Endothelial cell of umbilical vein (primary cell): ENCODE measurements at regions not wholly inside any gene's neighbourhood (a gene's known extent, or its start where the extent isn't known, plus 50 kb on each side); places are given as distances from the start of the nearest gene placed in this dataset.

Experiments used
- BruUV-seq: library from RNA; stranded (reverse); fragments of 400-500 nt; replicated peaks from 2 replicates; lab custom pipeline; 2021; lab: Mats Ljungman, UMichigan
- CTCF ChIA-PET: fragments of 300-600, 350-600 bp; sonication (Branson Sonifier 250); formaldehyde crosslinking; loops from one replicate; lab custom pipeline; 2021; ENCODE audit warnings: antibody characterized with exemption, inconsistent platforms; lab: Charles Lee
- POLR2A ChIA-PET: fragments of 300-600, 350-600 bp; sonication (Branson Sonifier 250); formaldehyde crosslinking; loops from one replicate; lab custom pipeline; 2021; ENCODE audit warnings: antibody characterized with exemption, inconsistent platforms; lab: Charles Lee
- DNase-seq: peaks from one replicate; pipeline ENCODE4 v3.0.0-alpha.2; 2011; ENCODE audit warnings: low read depth, low spot score
- FAIRE-seq: peaks from 2 replicates; lab custom pipeline; 2011; peaks lifted over from hg19 to GRCh38; lab: Jason Lieb, UNC
- H2AFZ ChIP-seq: 2 replicates; pipeline ENCODE4 v1.6.0; 2012; ENCODE audit warnings: low read depth, low read length, control low read depth, inconsistent platforms
- H3K27ac ChIP-seq: 2 replicates; pipeline ENCODE4 v1.5.1; 2011; ENCODE audit warnings: low read depth, mild to moderate bottlenecking, control low read depth, low read length, moderate library complexity; ENCODE audit not compliant: insufficient read depth
- H3K27me3 ChIP-seq, 2 experiments: 2 replicates each; pipeline versions ENCODE4 v1.6.0 to v1.6.1; 2011; ENCODE audit warnings: low read length in 2 of 2, mixed read lengths in 1 of 2; ENCODE audit not compliant: control insufficient read depth in 2 of 2, insufficient read depth in 2 of 2
- H3K36me3 ChIP-seq, 2 experiments: 2 replicates in 1 of 2; 3 replicates in 1 of 2; pipeline ENCODE4 v1.5.1; 2011; ENCODE audit warnings: low read length in 2 of 2, mild to moderate bottlenecking in 1 of 2, moderate library complexity in 1 of 2; ENCODE audit not compliant: control insufficient read depth in 2 of 2, insufficient read depth in 2 of 2; ENCODE audit errors: extremely low read depth in 1 of 2
- H3K4me1 ChIP-seq: 3 replicates; pipeline ENCODE4 v1.5.1; 2011; ENCODE audit warnings: mild to moderate bottlenecking, low read length; ENCODE audit not compliant: control insufficient read depth, insufficient read depth; ENCODE audit errors: extremely low read depth
- H3K4me2 ChIP-seq: 2 replicates; pipeline ENCODE4 v1.6.1; 2011; ENCODE audit warnings: low read length, control low read depth, mixed read lengths; ENCODE audit not compliant: insufficient read depth
- H3K4me3 ChIP-seq, 3 experiments: fragments of 200-600 bp in 1 of 3; sonication (generic), shearing (Covaris generic) in 1 of 3; replicated peaks in 1 of 3; 2 replicates each; pipeline ENCODE4 v1.5.1; 2011 to 2016; ENCODE audit warnings: control low read depth in 3 of 3, low read length in 3 of 3, mild to moderate bottlenecking in 2 of 3, inconsistent platforms in 1 of 3, low read depth in 1 of 3, moderate library complexity in 1 of 3; ENCODE audit not compliant: insufficient read depth in 1 of 3
- H3K79me2 ChIP-seq: 2 replicates; pipeline ENCODE4 v1.6.0; 2012; ENCODE audit warnings: low read length, inconsistent platforms; ENCODE audit not compliant: control insufficient read depth, insufficient read depth
- H3K9ac ChIP-seq: replicated peaks from 2 replicates; pipeline ENCODE3; 2011; ENCODE audit warnings: low read length, control low read depth; ENCODE audit not compliant: insufficient read depth; ENCODE audit errors: extremely low read depth
- H3K9me1 ChIP-seq: replicated peaks from 3 replicates; pipeline ENCODE4 v1.6.0; 2011; ENCODE audit warnings: mild to moderate bottlenecking, low read length; ENCODE audit not compliant: control insufficient read depth, insufficient read depth; ENCODE audit errors: extremely low read depth
- H3K9me3 ChIP-seq: replicated peaks from 2 replicates; pipeline ENCODE4 v1.5.1; 2012; ENCODE audit warnings: low read length, inconsistent platforms; ENCODE audit not compliant: control insufficient read depth, insufficient read depth
- H4K20me1 ChIP-seq: replicated peaks from 2 replicates; pipeline ENCODE3; 2011; ENCODE audit warnings: mild to moderate bottlenecking, low read length; ENCODE audit not compliant: control insufficient read depth, insufficient read depth; ENCODE audit errors: extremely low read depth
- GATA2 ChIP-seq: IDR thresholded peaks from 2 replicates; pipeline ENCODE4 v1.7.0; 2011; ENCODE audit warnings: low read depth, mild to moderate bottlenecking, moderate library complexity, mixed read lengths, low read length; ENCODE audit not compliant: insufficient read length, insufficient read depth
- POLR2A ChIP-seq: IDR thresholded peaks from 2 replicates; pipeline ENCODE4 v1.6.1; 2012; ENCODE audit warnings: low read depth, mild to moderate bottlenecking, control low read depth, low read length
- POLR2AphosphoS5 ChIP-seq: IDR thresholded peaks from 2 replicates; pipeline ENCODE4 v1.6.1; 2012; ENCODE audit warnings: low read depth, mild to moderate bottlenecking, control low read depth, low read length, moderate library complexity; ENCODE audit not compliant: insufficient read depth
- dilution Hi-C: fragments of 300-500 bp; cut with MboI; formaldehyde crosslinking; loops from one replicate; pipeline ENCODE4 v1.15.0; 2019; ENCODE audit warnings: low sequenced_read_pairs; ENCODE audit not compliant: extremely low pct_ligation_motif_present
- intact Hi-C: fragments of 100-400 bp; cut with micrococcal nuclease; formaldehyde crosslinking; loops from one replicate; pipeline ENCODE4 v1.10.0; 2022
- TF ChIP-seq, protein P1 (sequence below), 2 donors: IDR thresholded peaks; 1 replicate in 1 of 2; 2 replicates in 1 of 2; pipeline ENCODE4 v1.5.1; 2011; ENCODE audit warnings: low read length in 2 of 2, mild to moderate bottlenecking in 2 of 2, moderate library complexity in 2 of 2, control low read depth in 1 of 2, inconsistent platforms in 1 of 2, low read depth in 1 of 2; ENCODE audit not compliant: insufficient read depth in 1 of 2; ENCODE audit errors: extremely low read depth in 1 of 2

DNA sequence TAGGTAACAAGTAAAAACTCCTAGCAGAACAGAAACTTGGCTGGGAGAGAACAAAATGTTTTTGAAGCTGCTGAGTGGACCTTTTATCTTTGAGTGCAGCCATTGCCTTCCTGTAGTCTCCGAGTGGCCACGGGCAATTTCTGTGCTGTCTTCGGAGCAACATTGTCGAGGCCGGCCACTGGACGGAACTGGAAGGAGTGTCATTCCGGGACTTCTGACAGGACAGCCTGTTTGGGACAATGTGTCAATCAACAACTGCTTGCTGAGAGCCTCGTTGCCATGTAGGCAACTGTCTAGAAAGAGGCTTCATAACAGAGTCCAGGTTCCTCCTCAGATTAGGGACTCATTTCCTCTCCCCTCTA, 96.2 kb upstream of the CDYL2 start:
- Histone ChIP-seq H3K4me2 (peak overlapping the region; percentile 26), H3K79me2 (no peaks in the 10 kb centered on the region), H4K20me1 (no peaks in the 10 kb centered on the region), H3K9me3 (no peaks in the 10 kb centered on the region), H3K27me3 (no peaks in the 10 kb centered on the region), H3K4me1 (peaks cover 3% of the 10 kb centered on the region), H3K9me1 (no peaks in the 10 kb centered on the region), H3K36me3 (no peaks in the 10 kb centered on the region), H3K9ac (no peak overlapping the region), H3K27ac (no peak overlapping the region), H3K4me3 (peak overlapping the region in 1 of 3 experiments; percentile 3), H2AFZ (peak overlapping the region; percentile 77)
- FAIRE-seq: no peak
- DNase-seq: no peak
- POLR2A ChIA-PET: no interaction called here
- TF ChIP-seq, protein P1, sequence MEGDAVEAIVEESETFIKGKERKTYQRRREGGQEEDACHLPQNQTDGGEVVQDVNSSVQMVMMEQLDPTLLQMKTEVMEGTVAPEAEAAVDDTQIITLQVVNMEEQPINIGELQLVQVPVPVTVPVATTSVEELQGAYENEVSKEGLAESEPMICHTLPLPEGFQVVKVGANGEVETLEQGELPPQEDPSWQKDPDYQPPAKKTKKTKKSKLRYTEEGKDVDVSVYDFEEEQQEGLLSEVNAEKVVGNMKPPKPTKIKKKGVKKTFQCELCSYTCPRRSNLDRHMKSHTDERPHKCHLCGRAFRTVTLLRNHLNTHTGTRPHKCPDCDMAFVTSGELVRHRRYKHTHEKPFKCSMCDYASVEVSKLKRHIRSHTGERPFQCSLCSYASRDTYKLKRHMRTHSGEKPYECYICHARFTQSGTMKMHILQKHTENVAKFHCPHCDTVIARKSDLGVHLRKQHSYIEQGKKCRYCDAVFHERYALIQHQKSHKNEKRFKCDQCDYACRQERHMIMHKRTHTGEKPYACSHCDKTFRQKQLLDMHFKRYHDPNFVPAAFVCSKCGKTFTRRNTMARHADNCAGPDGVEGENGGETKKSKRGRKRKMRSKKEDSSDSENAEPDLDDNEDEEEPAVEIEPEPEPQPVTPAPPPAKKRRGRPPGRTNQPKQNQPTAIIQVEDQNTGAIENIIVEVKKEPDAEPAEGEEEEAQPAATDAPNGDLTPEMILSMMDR (IDR thresholded peaks at IDR 0.05; ENCODE audit: extremely low read depth in 1 of 2, insufficient read depth in 1 of 2, low read depth in 1 of 2, low read length in 2 of 2): no peak
- no peak for TF ChIP-seq GATA2
- peak; percentile 30 for TF ChIP-seq POLR2A
- CTCF ChIA-PET: interaction anchor here (1.0 kb wide), 1 partner anchor 24 kb away, joined by 4 read pairs; no protein-coding TSS in a partner anchor
- dilution Hi-C loops: no loop called here
- BruUV-seq: TSS peak; percentile 45
- intact Hi-C loops: no loop called here

DNA sequence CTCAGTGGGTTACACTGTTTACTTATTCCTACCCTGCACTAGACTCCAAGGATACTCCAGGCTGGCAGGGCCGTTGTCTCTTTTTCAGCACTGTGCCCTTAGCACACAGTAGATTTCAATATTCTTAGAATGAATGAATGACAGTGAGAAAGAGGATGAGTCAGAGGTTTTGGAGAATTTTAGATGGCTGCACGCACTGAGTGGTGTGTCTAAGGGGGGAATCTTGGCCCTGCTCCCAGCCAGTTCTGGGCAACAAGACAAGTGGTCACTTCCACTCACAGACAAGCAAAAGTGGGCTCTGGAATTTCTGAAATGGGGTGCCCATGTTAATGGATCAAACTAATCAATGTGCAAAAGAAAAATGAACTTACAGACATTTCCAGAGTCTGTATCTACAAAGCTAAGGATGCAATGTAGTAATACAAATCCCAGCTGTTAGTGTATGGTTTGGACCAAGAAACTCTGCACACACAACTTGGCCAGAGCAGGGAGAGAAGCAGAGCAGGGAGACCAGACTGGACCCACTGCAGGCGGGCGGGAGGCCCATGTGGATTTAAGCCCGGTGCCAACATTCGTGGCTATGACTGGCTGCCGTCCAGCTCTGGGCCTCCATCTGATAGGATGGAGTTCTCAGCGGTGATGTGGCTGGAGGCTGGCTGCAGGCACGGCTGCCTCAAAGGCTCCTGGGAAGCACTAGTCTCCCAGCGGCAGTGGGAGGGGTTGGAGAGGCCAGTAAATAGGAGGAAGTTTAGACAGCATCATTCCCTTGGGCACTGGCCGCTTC, 95.6 kb upstream of the CDYL2 start:
- Histone ChIP-seq H3K4me1 (peaks cover 3% of the 10 kb centered on the region), H2AFZ (peak overlapping the region; percentile 77), H3K9ac (no peak overlapping the region), H3K27ac (no peak overlapping the region), H3K27me3 (no peaks in the 10 kb centered on the region), H4K20me1 (no peaks in the 10 kb centered on the region), H3K79me2 (no peaks in the 10 kb centered on the region), H3K9me1 (no peaks in the 10 kb centered on the region), H3K9me3 (no peaks in the 10 kb centered on the region), H3K4me3 (peak overlapping the region in 1 of 3 experiments; percentile 3), H3K36me3 (no peaks in the 10 kb centered on the region), H3K4me2 (peak overlapping the region; percentile 26)
- ChIA-PET POLR2A (no interaction called here), CTCF (interaction anchor here (1.0 kb wide), 1 partner anchor 24 kb away, joined by 4 read pairs; no protein-coding TSS in a partner anchor)
- dilution Hi-C loops: no loop called here
- BruUV-seq: no TSS peak
- FAIRE-seq: peak; percentile 87
- intact Hi-C loops: no loop called here
- DNase-seq: peak; percentile 90
- TF ChIP-seq POLR2AphosphoS5 (peak; percentile 28), GATA2 (no peak)
